HG03342 (cell line): ENCODE measurements at regions not wholly inside any gene's neighbourhood (a gene's known extent, or its start where the extent isn't known, plus 50 kb on each side); places are given as distances from the start of the nearest gene placed in this dataset.

Source experiments
- ATAC-seq: cut with Tn5 transposase; IDR thresholded peaks from one replicate; pipeline ENCODE4 v1.9.1; 2021; ENCODE audit warnings: mild to moderate bottlenecking, moderate library complexity; ENCODE audit not compliant: unreplicated experiment

GRCh38 chr6:6518631-6519427 lies 69.7 kb upstream of the LY86 start:
- no peak for ATAC-seq

- ATAC-seq: no peak
Measured at GRCh38 chr6:6521961-6522482, 66.5 kb upstream of the LY86 start.

- ATAC-seq: no peak
Measured at GRCh38 chr6:6522709-6523108, 65.8 kb upstream of the LY86 start.

- ATAC-seq: no peak
Measured at GRCh38 chr6:6524951-6525350, 63.6 kb upstream of the LY86 start.

- ATAC-seq: no peak
Measured at GRCh38 chr6:6525933-6526332, 62.6 kb upstream of the LY86 start.

- no peak for ATAC-seq
Measured at GRCh38 chr6:6529275-6529674, 59.2 kb upstream of the LY86 start.

- ATAC-seq: no peak
Measured at GRCh38 chr6:6533176-6533575, 55.3 kb upstream of the LY86 start.

GRCh38 chr6:6534399-6534798 lies 54.1 kb upstream of the LY86 start:
- ATAC-seq: no peak

GRCh38 chr6:6537488-6538260 lies 50.8 kb upstream of the LY86 start:
- ATAC-seq: no peak

- ATAC-seq: no peak
Measured at GRCh38 chr6:6538261-6538660, 50.3 kb upstream of the LY86 start.
